HG02870 (cell line): ENCODE measurements at regions not wholly inside any gene's neighbourhood (a gene's known extent, or its start where the extent isn't known, plus 50 kb on each side); places are given as distances from the start of the nearest gene placed in this dataset.

Source experiments
- ATAC-seq: cut with Tn5 transposase; IDR thresholded peaks from one replicate; pipeline ENCODE4 v1.9.1; 2021; ENCODE audit warnings: mild to moderate bottlenecking, moderate library complexity; ENCODE audit not compliant: unreplicated experiment

DNA sequence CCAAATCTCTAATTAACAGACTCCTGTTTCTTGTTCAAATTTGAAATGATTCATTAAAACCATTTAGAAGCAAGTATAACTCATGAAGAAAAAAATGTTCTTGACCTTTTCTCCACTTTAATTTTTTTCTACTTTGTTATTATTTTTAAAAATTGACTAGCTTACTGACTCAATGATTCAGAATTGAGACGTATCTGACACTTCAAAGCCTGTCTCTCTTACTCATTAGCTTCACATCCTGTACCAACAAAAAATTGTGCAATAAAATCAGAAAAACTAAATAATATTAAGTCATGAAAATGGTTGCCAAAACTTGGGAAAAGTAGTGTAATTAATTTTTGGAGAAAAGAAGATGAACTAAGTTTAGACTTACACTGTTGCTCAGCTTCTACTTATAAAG is 331.2 kb downstream of the SLC16A7 start:
- no peak for ATAC-seq

DNA sequence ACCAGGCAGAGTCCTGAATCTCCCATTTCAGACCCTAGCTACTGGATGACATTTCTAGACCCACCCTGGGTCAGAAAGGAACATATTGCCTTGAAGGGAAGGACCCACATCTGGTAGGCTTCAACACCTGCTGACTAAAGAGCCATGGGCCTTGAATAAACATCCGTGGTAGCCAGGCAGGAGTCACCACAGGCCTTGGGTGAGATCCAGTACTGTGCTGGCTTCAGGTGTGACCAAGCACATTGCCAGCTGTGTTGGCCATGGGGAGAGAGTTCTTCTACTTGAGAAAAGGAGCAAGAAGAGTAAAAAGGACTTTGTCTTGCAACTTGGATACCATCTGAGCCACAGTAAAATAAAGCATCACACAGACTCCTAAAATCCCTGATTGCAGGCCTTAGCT is 332.6 kb downstream of the SLC16A7 start:
- no peak for ATAC-seq

DNA sequence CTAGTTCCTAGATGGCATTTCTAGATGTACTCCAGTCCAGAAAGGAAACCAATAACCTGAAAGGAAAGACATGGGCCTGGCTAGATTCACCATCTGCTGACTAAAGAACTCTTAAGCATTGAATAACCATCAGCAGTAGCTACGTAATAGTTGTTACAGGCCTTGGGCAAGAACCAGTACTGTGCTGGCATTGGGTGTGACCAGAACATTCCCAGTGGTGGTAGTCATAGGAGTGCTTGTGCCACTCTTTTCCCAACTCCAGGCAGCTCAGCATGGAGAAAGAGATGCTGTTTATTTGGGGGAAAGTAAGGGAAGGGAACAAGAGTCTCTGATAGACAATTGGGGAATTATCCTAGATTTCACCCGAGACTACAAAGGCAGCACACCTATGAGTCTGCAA is 333.3 kb downstream of the SLC16A7 start:
- no peak for ATAC-seq

- no peak for ATAC-seq
These were observed 338.7 kb downstream of the SLC16A7 start for GRCh38 chr12:59934486-59934885.

DNA sequence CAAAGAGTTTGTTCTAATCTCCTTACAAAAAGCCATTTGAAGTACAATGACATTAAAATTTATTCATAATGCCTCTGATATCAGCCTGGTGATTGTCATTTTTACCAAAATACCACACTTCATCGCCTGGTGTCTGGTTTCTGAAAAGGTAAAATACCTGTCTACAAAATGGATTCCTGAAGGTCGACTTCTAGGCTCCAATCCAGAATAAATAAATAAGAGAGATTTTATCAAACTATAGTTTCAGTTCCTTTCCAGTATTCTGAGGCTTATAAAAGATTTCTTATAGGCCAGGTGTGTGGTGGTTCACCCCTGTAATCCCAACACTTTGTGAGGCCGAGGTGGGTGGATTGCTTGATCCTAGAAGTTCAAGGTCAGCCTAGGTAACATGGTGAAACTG is 340.7 kb downstream of the SLC16A7 start:
- no peak for ATAC-seq

DNA sequence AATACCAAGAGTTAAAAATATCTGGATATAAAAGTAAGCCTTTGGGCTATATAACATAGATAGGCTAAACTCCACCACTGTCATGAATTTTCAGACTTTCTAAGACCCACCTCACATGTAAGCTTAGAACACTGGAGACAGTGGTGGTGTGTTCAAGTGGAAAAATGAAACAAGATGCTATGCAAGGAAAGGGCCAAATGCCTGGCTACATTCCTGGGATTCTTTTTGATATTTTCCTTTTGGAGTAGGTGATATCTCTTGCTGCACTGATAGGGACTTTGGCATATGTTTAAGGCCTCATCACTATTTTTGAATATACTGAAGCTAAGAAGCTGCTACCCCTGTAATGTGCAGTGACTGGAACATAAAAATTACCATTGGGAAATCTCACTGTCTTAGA is 341.3 kb downstream of the SLC16A7 start:
- no peak for ATAC-seq

GRCh38 chr12:59938190-59938962 is 342.5 kb downstream of the SLC16A7 start:
- ATAC-seq = no peak

GRCh38 chr12:59940631-59941342 is 345.0 kb downstream of the SLC16A7 start:
- no peak for ATAC-seq

DNA sequence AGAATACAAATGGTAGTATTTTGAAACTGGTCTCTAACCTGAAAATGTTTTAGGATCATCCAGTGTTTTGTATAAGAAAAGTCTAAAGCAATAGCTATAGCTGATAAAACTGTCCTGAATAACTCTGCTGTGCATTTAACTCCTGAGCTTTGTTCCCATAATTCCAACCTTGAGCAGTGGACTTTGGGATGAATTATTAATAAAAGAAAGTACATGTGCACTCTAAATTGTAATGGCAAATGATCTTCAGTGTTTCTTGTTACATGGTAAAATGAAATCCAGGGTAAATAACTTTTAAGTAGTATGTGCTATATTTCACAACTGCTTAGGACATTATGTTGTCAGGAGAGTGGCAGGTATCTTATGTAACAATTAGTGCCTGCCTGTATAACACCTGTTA is 345.6 kb downstream of the SLC16A7 start:
- ATAC-seq = no peak

DNA sequence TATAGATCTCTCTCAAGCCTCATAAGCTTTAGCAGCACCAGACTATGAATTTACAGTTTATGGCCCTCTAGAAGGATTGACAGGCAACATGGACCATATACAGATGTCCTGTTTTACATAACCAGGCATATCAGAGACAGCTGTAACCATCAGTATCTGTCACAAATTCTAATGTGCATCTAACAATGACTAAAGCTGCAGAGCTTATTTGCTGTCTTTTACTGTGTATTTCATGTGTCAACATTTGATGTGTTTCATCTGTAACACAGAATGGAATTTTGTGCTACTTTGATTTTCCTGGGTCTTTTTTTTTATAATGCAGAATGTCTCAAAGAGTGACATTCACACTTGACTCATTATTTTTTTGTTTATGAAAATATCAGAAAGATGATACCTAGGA is 348.3 kb downstream of the SLC16A7 start:
- no peak for ATAC-seq

GRCh38 chr12:59946635-59947034 is 350.8 kb downstream of the SLC16A7 start:
- ATAC-seq = no peak

GRCh38 chr12:59963546-59963945 is 367.7 kb downstream of the SLC16A7 start:
- no peak for ATAC-seq

DNA sequence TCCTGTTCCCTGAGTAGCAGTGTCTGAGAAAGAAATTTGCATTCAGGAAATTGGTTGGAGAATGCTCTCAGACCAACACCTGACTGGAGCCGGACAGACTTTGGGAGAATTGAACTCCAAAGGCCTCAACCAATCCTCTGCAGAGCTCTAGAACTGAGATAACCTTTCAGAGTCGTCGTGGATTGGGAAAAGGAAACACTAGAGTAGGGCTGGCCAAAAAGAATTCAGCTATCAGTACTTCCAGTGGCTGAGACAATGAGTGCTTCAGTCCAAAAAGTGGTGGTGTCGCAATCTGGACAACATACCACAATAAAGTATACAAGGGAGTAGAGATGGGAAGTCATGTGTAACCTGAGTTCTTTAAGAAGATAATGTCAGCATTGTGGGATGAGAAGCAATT is 377.1 kb downstream of the SLC16A7 start:
- ATAC-seq = no peak

- no peak for ATAC-seq
These were observed 377.7 kb downstream of the SLC16A7 start for GRCh38 chr12:59973515-59973914.

- no peak for ATAC-seq
These were observed 381.9 kb downstream of the SLC16A7 start for GRCh38 chr12:59977779-59978178.

- no peak for ATAC-seq
These were observed 384.6 kb downstream of the SLC16A7 start for GRCh38 chr12:59980476-59980875.

GRCh38 chr12:59999291-59999690 is 403.5 kb downstream of the SLC16A7 start:
- no peak for ATAC-seq

GRCh38 chr12:60010486-60010885 is 414.7 kb downstream of the SLC16A7 start:
- no peak for ATAC-seq

DNA sequence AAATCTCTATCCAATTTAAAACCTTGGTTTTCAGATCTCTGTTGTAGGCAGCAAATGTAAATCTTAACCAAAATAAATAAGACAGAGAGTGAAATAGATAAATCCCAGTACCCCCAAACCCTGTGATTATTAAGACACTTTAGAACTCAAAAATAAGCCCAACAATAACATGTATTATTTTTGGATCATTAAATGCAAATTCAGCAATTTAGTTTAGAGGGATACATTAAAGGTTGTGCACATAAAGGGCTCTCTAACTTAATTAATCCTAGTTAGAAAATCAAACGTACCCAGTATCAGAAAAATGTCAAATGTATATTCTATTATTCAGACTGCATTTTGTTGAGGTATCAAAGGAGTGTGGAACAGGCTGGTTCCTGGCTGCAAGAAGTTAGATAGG is 416.8 kb downstream of the SLC16A7 start:
- ATAC-seq = no peak

DNA sequence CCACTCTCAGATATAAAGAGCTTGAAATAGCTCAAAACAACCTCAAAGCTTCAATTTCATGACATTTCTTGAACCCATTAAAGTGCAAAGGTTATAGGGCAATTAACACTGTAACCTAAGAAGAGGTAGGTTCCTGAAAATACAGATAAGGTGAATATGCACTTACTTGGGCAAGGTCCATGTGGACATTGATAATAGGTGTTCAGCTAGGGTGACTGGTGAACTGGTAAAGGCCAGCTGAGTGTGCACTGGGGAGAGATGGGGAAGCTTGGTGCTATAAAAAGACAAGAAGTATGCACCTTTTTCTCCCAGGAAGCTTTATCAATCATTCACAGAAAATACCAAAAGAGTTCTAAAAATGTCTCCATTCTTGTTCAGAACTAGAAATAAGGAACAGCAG is 418.6 kb downstream of the SLC16A7 start:
- no peak for ATAC-seq

- no peak for ATAC-seq
These were observed 424.2 kb downstream of the SLC16A7 start for GRCh38 chr12:60020068-60020467.

- ATAC-seq = no peak
These were observed 425.4 kb downstream of the SLC16A7 start for GRCh38 chr12:60021235-60021634.

- no peak for ATAC-seq
These were observed 431.4 kb downstream of the SLC16A7 start for GRCh38 chr12:60027266-60027665.
